ENCODE measurements at regions not wholly inside any gene's neighbourhood (a gene's known extent, or its start where the extent isn't known, plus 50 kb on each side); places are given as distances from the start of the nearest gene placed in this dataset.

DNA sequence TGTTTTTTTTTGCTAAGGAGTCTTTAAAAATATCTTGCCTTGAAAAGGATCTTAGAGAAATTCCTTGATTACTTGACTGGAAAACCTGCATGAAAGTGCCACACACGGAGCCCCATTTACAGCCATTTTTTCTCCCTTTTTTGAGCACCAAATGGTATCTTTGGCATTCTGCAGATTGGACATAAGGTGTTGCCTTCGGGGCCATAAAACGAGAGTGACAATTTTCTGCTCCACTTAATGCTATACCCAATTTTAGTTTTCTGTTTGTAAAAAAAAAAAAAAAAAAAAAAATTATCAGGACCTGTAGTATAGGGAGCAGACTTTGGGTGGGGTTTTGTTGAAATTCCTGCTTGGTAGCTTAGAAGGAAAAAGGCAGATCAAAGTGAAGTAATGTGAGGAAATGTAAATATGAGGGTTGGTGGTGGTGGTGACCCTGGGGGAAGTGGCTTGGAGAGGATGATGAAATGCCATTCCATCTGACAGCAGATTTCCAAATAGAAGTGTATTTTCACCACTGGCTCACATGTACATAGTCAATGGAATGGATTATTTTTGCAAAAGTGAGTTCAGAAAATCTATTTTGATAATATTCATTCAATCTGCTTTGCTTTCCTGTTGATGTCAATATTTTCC is 212.1 kb upstream of the SOX4 start:
- no peak for DNase-seq

DNA sequence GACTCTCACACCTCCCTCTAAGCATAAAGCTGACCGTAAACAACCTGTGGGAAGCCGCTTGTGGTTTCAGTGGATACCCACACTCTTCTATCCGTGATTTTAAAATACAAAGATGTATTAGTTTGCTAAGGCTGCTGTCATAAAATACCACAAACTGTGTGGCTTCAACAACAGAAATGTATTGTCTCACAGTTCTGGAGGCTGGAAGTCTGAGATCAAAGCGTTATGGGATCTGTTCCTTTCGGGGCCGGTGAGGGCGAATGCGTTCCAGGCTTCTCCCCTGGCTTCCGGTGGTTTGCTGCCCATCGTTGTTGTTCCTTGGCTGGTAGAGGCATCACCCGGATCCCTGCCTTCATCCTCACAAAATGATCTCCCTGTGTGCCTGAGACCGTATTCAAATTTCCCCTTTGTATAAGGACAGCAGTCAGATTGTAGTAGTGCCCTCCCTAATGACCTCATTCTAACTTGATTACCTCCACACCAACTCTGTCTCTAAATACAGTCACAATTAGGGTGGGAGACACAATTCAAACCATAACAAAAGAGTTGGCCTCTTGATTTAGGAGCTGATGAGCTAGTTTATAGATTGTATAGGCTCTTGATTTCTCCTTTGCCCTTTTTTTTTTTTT is 210.6 kb upstream of the SOX4 start:
- DNase-seq: no peak

DNA sequence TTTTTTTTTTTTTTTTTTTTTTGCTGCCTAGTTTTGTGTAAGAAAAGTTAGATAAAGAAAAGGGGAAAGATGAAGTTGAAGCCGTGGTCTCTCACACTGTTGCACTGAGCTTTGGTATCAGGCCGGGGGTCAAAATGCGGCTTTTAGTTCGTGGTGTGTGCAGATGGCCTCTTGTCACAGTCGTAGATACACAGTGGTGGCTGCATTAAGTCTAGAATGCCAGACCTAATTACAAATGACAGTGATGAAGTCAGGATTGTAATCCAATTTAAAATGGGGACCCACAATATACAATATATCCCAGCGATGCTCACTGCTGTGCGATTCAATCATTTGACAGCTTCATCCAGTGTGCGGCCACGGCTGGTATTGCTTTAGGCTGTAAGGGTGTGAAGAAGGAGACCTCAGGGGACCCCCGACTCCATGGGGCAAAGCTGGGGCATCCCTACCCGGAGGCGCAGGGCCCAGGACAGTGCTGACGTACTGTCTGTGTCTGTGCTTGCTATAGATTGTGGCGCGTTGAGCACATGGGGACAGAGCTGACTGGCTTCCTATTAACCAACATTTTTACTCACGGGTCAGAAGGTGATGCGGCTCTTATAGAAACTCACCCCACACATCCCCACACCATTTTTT is 210.0 kb upstream of the SOX4 start:
- no peak for DNase-seq

DNA sequence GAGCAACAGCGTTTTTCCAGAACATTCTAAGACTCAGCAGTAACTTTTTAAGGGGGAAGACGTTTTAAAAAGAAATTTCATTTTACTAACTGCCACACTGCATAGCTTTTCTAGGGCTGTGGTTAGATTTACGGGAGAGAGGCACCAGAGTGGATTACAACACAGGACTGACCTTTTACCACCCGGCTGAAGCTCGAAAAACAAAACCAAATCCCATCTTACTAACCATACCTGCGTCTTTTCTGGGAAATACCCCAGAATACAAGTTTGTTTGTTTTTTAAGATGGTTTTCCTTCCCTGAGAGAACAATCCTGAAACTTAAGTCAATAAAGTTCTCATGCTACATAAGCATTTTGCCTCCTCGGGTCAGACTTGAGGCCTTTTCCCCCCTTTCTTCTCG is 209.3 kb upstream of the SOX4 start:
- DNase-seq: no peak

DNA sequence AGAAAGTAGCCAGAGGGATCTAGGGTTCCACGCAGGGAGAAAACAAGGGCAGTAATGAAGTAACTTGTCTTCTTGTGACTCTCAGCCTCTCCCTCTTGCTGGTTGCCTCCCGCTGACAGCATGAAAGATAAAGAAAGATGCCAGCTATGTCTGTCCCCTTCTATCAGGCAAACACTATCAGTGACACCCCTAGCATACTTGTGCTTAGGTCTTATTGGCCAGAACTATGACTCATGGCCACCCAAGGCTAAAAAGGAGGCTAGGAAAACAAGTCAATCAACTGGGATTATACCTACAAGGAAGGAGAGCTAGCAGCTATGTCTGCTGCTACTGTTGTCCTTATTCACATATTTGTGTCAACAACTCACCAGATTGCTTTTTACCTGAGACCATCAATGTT is 206.8 kb upstream of the SOX4 start:
- no peak for DNase-seq

DNA sequence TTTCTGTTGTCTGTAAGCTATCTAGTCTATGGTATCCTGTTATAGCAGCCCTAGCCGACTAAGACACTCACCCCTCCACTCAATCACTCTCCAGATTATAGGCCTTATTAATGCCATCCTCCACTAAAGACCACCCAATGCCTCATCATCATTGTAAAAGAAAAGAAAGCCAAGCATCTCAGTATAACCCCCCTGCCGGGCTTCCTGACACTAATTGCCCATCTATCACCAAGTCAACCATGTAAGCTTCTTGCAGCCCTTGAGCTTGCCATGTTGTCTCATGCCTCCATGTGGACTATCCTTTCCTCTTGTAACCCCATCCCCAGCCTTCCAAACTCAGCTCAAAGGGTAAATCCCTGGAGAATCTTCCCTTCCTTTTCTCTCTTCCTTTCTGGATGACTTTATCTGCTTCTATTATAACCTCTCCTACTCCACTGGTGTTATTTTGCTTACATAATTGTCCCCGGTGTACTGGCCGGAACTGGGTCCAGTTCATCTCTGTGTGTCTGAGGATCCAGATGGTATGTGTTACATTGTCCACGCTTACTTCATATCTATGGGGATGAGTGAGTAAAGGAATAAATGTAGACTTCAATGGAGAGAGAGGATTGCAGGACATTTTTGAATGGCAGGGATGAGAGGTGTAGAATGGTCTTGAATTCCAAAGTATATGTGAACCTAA is 202.9 kb upstream of the SOX4 start:
- DNase-seq: no peak

DNA sequence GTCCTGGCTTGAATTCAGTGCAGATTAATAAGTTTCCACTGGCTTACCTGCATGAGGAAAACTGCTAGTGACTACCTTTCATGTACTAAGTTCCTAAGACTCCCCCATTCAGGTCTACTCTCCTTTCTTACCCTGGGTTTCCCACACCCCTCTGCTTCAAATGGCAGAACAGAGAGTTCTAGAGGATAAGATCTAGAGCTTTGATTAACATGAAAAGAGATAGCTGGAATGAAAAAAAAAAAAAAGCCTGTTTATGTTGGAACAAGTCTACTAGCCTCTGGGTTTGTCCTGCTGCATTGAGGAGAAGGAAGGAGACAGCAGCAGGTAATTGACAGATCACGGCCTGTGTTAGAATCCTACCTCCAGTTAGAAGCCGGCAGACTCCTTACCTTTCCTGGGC is 201.4 kb upstream of the SOX4 start:
- DNase-seq: no peak

DNA sequence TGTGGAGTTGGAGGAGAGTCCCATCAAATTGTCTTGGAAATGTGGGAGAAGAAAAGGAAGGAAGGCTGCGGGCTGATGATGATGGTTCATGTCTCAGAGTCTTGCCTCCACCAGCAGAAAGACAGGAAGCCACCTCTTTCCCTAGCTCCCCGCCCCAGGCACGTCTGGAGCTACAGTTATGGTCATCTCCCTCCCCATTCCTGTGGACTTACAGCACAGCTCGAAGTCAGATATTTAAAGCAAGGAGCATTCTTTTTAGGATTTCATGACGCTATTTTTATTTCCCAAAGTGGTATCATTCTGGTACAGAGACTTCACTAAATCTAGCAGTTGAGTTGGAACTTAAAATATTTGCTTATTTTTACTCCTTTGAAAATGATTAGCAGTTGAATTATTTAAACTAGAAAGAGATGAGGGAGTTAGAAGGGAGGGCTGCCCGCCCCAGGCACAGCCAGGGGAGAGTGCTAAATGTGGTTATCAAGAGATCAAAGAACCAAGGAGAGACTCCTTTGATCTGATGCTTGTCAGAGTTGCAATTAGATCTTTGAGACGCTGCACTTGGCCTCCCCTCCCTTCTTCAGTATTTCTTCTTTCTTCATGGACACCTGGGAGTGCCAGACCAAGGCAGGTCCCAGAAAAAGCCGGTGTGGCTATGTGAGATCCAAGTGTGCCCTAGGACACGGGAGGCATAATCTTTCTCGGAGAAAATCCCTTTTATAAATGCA is 199.9 kb upstream of the SOX4 start:
- no peak for DNase-seq

DNA sequence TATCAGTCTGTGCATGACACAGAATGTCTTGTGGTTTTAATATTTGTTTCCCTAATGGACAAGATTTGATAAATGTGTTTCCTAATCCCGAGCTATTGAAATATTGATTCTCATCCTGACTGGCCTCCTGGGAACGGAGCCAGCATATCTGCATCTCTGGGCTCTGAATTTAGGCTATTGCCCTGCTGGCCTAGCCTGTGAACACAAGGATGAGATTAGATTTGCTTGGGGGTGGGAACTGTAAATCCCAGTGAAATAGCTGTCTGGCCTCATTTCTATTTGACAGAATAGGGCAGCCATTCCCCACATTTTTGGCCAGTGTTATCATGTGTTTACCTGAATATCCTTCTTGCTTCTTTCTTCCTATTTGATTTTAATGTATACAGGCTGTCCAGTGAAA is 198.4 kb upstream of the SOX4 start:
- DNase-seq: no peak

DNA sequence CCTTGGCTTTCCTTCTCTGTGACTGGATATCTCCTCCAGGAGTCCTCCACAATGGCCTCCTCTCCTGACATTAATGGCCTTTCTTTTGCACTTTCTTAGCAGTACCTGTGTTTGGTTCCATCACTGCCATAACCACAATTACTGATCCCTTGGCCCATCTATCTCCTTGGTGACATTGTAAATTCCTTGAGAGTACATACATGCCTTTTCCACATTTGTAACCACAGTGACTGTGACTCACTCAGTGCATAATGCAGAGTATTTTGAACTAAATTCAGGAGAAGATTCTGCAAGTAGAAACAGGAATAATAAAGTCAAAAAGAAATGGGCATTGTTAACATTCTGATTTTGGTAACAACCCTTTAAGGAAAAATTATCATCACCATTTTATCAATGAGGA is 197.2 kb upstream of the SOX4 start:
- no peak for DNase-seq

DNA sequence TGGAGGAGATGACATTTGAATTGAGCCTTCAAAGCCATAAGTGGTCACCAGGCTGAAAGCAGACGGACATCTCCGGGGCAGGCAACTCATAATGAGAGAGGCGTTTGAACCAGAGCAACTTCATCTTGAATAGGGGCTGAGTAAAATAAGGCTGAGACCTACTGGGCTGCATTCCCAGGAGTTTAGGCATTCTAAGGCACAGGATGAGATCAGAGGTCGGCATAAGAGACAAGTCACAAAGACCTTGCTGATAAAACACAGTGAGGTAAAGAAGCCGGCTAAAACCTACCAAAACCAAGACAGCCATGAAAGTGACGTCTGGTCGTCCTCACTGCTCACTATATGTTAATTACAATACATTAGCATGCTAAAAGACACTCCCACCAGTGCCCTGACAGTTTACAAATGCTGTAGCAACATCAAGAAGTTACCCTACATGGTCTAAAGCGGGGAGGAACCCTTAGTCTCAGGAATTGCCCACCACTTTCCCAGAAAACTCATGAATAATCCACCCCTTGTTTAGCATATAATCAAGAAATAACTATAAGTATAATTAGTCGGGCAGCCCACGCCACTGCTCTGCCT is 194.7 kb upstream of the SOX4 start:
- no peak for DNase-seq

DNA sequence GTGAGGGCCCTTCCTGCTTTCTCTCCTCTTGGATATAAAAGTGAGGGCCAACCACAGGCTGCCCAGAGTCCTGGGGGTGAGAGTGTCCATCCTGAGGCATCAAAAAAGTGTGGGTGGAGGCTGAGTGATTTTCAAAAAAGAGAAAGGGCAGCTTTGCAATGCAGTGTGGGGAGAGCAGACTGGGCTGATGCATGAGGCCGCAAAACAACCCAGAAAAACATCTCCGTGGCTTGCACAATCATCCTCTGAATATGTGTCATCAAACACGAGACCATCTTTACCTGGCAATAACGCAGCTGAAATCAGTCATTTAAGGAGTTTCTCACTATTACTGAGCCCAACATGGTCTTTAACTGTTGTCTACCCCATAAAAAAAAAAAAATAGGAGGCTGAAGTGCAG is 191.2 kb upstream of the SOX4 start:
- DNase-seq: no peak

DNA sequence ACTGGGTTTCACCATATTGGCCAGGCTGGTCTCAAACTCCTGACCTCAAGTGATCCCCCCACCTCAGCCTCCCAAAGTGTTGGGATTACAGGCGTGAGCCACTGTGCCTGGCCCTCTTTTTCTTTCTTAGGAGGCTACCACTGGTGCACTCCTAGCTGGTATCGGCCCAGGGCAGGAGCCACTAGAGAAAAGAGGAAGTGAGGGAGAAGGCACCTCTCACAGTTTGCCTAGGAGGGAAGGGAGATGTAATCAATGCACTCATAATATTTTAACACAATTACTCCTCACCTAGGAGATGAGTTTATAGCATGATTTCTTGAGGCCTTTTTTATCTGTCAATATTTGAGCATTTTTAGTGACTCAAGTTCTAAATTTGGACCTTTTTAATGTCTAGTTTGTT is 189.0 kb upstream of the SOX4 start:
- no peak for DNase-seq

DNA sequence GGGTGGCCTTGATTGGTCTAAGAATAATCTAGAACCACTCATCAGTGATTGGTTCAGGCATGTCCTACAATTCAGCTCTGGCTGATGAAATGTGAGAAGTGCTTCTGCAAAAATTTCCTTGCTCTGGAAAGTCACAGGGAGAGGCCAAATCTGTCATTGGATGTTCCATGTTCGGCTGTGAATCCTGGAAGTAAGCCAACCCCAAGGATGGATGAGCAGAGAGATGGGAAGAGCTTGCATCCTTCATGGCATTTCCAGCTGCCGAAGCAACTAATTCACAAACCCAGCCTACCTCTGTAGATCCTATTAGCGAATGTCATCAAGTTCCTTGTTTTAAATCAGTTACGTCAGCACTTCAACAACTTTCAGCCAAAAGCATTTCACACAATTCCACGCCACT is 187.2 kb upstream of the SOX4 start:
- peak; percentile 32 for DNase-seq

DNA sequence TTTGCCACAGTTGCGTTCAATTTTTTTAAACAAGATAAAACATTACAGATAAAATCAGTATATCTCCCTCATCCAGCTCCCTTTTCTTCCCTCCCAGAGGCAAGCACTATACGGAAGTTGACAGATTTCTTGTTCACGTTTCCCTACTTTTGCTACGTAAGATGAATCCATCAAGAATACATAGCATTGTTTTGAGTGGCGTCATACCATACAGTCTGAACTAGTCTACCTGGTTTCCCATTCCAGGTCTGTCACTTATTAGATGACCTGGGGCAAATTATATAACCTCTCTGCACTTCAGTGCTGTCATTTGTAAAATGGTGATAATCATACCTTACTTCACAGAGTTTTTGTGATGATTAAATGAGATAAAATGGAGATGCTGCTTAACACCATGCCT is 184.3 kb upstream of the SOX4 start:
- DNase-seq: no peak

DNA sequence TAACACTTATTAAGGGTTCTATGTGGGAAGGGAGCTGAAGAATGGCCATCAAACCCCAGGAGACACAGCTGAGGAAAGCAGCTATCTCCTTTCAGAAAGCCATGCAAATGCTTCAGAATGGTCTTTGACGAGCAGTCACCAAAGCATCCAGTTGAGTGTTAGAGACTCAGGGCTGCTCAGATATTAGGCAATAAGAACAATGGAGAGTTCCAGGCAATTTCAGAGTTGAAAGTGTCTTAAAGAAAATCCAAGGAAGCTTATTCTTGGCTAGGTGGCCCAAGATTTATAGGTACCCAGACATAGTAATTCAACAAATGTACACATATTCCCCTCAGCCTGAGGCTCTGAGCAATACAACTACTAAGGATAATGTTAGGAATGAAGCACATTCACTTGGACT is 180.1 kb upstream of the SOX4 start:
- DNase-seq: no peak

DNA sequence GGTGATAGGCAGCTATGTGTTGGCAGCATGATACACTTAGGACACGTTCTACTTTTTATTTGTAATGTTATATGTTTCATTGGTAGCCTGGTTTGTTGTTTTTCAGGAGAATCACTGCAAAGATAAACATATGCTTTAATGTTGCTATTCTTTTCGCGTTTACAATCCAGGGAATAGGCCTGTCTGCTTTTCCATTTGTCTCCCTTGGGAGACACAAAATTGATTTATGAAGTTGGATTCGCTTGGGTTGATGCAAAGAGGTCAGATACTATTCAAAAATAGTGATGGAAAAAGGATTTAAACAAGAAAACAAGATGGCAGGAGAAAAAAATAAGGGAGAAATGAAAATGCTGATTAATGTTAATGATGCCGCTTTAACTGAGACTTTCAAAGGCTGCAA is 179.5 kb upstream of the SOX4 start:
- no peak for DNase-seq

DNA sequence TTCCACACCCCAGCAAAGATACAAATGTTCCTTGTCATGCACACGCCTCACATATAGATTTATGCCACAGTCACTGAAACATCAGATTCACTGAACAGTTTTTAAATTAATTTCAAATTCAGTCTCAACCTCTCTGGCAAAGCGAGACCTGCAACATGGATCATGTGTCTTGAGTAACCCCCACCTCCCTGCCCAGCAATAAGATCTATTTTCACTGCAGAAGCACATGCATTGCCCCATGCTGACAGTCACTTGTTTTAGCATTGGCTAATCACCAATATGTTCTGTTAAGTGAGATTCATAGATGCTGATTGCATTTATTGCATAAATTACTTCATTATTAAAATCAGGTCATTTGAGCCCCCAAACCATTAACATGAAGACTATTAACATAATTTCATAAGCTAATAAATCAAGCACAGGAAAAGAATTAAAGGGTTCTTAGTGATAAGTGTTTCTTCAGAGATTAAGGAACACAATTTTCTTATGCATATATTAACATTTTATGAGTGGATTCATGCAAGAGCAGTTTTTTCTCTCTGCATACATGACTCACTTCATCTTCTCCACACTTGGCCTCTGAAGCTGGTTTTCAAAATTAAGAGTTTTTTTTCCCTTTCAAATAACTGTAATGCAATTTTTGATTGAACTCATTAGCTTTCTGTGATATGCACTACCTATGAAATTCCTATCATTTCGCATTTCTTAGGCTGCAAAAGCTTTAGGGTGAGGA is 173.2 kb upstream of the SOX4 start:
- DNase-seq: no peak

DNA sequence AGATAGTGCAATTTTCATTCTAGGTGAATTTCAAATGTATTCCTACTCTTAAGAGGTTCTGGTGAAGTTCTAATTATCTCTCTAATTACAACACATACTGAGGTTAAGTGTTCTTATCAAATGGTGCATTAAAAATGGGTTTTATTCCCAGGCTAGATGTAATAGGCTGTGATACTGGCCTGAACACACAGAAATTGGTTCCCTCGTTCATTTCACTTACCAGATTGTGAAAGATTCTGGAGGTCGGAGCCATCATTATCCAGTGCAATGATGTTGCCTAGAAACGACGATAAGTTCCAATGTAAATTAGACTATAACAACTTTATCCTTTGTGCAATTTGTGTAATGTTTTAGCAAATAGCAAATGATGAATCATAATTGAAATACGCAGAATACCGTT is 172.6 kb upstream of the SOX4 start:
- DNase-seq: no peak

DNA sequence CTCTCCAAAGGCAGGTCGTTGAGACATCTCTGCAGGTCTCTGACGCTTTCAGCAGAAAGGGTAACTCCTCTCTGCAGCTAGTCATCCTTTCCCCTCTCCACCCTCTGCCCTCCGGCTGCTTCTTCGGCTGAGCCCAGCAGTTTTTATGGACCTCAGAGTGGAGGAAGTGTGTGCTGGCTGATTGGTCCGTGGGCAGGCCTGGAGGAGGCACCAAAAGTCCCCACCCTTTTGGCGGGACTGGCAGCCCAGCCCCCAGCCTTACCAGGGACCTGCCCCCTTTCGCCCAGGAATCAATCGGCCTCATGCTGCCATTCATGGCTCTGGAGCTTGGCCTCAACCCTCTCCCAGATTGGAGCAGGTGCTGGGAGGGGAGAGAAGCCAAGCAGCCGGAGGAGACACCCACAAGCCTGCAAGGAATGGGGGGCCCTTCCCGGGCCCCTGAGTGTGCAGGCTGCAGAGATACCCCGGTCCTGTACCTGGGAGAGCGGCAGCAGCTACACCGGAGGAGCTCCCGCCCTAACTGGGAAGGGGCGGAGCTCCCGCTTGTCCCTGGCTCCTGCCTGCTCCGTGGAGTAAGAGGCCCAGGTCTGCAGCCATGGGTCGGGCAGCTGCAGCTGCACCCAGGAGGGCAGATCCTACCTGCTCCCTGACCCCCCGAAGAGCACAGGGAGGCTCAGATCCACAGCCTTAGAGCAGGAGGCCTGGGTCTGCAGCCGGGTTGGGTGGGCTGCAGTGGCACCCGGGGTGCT is 170.3 kb upstream of the SOX4 start:
- DNase-seq: no peak

DNA sequence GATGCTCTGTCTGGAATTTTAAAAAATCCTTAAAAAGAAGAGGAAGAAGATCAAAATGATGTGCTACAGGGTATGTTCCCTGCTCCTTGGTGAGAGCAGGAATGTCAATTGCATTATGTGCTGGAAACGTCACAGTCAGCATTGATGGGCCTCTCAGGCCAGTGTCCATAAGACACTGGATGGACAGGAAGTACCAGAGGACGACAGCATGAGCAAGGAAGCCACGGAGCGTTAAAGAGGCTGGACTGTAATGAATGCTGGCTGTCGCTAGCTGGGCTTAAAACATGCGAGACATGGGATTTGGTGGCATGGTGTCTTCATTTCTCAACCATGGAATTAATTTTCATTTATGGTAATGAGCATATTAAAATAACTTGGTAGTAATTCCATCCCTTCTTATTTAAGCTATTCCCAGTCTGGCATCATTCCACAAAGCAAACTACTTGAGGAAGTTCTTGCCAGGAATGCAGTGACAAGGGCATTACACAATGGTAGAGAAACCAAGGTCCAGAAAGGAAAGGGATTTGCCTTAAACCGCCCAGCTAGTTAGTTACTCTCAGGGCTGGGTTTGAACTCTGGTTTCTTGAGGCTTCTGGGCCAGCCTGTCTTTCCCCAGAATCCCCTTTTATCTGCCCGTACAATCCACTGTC is 166.6 kb upstream of the SOX4 start:
- DNase-seq: peak; percentile 36
